Globus pallidus (tissue), 1 donor: ENCODE measurements at regions not wholly inside any gene's neighbourhood (a gene's known extent, or its start where the extent isn't known, plus 50 kb on each side); places are given as distances from the start of the nearest gene placed in this dataset.

ENCODE experiments used
- DNase-seq: peaks from one replicate; pipeline ENCODE4 v3.0.0-alpha.2; 2015; ENCODE audit warnings: low spot score

DNA sequence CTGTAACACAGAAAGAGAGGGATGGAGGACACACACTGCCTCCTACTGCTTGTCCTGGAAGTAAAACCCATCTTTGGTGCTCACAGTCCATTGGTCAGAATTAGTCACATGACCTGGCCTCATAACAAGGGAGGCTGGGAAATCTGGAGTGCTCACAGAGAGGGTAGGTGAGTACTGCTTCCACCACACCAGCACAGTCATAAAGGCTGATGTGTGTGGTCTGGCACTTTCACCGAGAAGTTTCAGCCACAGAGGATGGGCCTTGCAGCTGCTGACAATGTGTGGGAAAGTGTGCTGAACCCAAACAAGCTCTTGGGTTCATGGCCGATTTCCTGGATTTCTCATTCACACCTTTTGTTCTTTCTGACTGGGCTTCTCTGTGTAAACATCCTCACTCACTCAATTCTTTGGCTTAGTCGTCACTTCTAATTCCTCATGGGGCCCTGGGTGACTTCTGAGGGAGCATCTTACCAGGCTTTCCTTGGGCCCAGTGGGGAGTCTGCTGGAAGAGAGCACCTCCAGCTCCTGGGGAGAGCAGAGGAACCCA is 100.7 kb downstream of the ASB7 start:
- no peak for DNase-seq

DNA sequence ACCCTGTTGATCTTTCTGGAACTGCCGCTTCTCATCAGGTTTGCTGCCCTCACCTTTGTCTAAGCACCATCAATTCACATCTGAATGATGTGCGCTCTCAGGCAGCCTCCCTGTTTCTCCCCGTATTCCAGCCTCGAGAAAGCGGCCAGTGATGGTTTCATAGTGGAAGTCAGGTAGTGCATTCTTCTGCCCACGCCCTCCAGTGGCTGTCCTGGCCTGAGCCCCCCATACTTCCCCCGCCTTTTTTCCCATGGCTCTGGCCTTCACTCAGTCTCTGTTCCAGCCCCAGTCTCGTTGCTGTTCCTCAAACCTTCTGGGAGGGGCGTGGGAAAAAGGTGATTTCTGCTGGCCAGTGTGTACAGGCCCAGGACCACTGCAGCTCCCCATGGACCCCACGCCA is 101.3 kb downstream of the ASB7 start:
- no peak for DNase-seq

DNA sequence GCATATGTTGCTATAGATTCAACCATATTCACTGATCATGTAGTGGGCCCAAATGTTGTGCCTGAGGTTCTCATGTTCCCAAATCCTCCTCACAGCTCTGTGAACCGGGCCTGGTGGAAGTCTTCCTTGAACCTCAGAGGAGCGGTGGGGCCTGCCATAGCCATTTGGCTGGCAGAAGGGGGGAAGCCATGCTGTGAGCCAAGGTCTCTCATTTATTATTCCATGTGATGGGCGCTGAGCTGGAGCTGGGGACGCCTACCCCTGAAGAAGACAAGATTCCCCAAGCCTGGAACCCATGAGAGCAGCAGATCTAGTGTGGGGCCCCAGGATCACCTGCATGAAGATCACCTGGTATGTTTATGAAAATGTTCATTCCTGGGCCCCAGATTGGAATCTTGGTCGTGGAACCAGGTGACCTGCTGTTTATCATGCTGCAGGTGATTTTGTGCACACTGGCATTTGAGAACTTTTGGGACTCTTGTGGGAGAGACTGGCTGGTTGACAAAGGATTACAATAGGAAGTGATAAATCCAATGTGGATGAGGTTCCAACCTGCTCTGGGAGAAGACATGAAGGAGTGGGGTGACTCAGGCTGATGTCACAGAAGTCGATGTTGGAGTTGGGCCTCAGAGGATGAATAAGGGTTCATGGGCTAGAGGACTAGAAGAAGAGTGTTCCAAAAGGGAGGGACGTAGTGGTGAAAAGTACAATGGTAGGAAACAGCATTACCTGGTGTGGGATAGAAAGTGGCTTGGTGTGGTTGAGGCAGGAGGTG is 102.1 kb downstream of the ASB7 start:
- DNase-seq = no peak

DNA sequence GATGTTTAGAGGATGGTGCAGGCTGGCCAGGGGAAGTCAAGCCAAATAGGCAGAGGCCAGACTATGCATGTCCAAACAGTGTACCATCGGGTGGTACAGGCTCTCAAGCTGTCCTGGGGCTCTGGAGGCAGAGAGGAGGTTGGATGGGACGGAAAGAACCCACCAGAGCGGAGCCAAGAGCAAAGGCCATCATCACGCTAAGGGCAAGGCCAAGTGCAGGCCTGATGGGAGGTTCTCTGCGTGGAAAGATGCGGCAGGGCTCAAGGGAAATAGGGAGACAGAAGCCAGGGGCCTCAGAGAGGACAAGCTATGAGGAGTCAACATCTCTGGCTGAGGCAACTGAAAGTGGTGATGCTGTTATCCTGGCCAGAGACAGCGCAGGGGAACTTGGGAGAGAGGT is 102.7 kb downstream of the ASB7 start:
- DNase-seq = no peak

DNA sequence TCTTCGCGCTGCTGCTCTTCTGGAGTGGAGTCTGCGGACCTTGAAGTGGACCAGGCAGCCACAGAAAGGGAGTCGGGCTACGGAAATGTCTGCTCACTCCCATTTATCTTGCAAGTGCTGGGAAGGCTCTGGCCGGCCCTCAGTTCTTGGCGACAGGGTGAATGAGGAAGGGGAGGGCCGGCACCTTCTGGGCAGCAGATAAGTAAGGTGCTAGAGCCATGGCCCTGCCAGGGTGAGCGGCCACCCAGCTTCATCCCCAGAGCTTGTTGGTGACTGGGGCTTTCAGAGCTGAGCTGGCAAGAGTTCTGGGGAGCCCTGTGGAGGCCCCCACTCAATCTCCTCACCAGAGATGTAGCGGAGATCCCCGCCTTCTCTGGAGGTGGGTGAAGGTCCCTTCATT is 103.5 kb downstream of the ASB7 start:
- DNase-seq = no peak

DNA sequence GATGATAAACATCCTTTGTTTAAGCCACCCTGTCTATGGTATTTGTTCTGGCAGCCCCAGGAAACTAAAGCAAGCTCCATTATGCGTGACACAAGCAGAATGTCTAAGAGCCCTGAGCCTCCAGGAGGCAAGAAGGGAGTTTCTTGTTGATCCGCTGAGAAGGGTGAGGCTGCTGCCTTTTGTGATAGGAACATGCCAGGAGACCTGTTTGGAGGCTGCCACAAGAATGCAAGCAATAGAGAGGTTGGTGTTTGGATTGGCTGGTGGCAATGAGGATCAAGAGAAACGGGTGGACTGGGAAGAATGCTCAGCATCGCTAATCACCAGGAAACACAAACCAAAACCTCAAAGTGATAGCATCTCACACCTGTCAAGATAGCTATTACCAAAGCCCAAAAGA is 104.8 kb downstream of the ASB7 start:
- DNase-seq = no peak

DNA sequence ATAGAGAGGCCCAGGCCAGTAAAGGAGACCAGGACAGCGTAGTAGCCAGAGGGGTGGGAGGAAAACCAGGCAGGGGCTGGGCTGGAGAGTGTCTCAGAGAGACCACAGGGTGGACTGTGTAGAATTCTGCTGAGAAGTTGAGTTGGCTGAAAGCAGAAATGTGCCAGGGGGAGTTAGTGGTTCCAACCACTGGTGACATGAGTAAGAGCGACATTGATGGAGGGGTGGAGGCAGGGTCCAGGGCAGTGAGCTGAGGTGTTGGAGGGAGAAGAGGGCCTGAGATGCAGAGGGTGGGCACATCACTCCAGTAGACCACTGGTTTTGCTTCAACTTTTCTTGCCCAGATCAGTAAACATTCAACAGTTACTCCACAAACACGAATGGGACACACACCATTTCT is 106.5 kb downstream of the ASB7 start:
- DNase-seq = no peak

DNA sequence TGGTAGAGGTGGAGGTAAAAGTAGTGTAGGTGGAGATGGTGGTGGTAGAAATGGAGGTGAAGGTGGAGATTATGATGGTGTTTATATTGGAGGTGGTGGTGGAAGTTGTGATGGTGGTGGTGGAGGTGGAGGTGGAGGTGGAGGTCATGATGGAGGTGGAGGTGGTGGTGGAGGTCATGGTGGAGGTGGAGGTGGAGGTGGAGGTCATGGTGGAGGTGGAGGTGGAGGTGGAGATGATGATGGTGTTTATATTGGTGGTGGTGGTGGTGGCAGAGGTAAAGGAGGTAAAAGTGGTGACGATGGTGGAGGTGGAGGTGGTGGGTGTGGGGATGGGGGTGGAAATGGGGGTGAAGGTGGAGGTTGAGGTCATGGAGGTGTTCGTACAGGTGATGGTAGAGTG is 107.8 kb downstream of the ASB7 start:
- no peak for DNase-seq

DNA sequence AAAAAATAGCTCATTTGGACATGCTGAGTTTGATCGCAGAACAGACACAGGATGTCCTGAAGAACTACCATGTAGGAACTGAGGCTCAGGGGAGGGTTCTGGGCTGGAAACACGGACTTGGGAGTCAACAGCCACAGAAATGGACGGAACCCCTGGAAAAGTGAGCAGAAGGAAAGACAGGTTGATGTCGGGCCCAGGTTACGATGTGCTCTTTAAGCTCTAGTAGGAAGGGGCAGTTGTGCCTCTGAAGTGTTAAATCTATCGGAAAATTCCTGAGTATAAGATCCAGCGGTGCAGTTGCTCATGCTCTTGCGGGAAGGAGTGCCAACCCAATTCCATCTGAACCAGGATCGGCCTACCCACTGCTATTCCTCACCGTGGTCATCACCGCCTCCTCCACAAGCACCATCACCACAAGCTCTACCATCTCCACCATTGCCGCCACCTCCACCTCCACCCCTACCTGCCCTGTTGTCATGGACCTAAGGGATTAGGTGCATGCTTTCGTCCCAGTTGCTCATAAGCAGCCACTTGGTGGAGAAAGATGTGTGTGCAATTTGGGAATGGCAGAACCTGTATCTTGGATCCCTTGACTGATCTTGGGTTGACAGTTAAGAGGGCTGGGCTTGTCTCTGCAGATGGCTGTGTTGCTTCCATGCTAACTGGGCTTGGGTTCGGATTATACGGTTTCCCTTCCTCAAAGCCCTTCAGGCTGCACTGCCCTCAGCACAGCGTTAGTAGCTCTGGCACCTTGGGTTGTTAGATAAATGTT is 108.5 kb downstream of the ASB7 start:
- DNase-seq = no peak

DNA sequence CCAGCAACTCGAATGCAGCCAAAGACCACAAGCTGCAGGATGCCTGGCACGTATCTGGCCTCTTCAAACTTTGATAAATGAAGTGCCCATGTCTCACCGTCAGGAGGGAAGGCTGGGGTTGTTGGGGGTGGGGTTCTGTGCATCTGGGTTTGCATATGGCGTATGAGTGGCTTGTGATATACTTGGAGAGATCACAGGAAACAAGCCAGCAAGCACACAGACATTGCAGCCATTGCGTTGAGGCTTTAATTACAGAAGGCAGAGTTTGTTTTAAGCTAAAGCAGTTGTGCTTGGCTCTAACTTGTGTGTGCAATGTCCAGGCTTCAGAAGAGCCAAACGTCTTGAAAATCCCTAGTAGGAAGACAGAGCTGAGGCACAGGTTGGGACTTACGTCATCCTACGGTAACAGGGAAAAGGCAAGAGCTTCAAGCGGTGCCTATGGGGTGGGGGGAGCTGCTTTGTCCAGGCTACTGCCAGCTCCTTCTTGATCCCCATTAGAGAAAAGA is 109.2 kb downstream of the ASB7 start:
- DNase-seq = no peak

DNA sequence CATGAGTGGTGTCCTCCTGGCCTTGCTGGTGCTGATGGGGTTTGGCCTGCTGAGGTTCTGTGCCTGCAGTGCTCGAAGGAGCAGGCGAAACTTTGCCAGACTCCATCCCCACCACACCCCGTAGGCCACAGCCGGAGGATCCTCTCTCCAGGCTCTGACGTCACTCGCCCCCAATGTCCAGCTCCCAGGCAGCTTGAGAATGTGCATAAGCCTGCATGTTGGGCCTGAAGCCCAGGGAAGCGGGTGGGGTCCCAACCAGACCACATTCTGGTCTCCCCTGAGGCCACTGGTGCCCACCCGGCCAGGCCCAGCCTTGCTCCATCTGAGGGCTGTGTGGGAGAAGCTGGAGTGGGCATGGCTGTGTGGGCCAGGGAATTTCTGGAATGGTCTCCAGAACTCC is 109.8 kb downstream of the ASB7 start:
- no peak for DNase-seq

DNA sequence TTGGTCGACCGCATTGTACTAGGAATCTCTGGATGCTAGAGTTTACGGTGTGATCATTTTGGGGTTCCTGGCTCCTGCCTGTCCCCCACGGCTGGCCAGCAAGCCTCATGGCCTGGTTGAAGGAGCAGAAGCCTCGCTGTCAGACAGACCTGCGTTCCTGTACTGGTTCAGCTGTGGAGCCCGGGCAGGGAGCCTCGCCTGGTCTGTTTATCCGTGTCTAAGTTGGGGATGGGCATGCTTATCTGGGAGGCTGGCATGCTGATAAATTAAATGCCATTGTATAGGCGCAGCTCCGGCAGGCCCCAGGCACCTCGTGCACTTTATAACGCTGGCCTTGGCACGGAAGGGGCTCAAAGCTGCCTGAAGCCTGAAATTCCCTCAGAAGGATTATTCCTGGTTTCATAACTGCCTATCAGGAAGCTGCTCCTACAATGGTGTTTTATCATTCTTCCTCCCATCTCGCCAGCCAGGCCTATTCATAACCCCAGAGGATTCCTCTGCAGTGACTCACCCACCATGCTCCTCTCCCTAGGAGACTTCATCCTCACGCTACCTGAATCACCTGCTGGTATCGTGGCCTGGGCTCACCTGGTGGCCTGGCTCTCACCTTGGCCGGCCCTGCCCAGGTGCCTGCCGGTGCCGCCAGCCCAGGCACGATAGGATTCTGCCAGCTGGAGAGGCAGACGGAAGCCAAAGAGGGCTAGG is 110.9 kb downstream of the ASB7 start:
- DNase-seq = no peak

DNA sequence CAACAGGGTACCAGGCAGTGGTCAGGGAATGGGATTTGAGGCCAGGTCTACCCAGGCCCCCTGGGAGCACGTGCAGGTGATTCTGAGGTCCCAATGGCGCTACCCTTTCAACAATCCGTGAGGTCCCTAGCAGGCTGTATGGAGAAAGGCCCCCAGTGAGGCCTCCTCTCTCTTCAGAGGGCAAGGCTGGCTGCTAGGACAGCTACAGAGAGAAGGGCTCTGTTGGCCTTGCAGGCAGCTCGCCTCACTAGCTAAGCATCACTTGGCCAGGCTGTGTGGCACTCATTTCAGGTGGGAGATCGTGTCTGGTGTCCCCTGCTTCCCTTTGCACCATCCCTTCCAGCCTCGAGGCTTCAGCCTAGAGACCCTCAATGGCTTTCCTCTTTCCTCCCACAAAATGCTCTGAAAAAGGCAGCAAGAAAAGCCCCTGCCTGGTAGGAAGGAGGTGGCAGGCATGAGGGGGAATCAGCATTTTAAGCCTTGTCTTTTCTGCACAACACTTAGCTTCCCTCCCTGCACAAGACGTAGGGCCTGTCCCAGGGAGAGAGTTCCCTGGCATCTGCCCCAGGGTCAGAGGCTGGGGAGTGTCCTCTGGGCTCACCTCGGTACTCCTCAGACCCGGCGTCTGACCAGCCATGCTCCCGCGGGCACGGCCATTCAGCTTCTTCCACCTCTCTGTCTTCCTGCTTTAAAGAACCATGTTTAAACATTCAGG is 111.8 kb downstream of the ASB7 start:
- no peak for DNase-seq

DNA sequence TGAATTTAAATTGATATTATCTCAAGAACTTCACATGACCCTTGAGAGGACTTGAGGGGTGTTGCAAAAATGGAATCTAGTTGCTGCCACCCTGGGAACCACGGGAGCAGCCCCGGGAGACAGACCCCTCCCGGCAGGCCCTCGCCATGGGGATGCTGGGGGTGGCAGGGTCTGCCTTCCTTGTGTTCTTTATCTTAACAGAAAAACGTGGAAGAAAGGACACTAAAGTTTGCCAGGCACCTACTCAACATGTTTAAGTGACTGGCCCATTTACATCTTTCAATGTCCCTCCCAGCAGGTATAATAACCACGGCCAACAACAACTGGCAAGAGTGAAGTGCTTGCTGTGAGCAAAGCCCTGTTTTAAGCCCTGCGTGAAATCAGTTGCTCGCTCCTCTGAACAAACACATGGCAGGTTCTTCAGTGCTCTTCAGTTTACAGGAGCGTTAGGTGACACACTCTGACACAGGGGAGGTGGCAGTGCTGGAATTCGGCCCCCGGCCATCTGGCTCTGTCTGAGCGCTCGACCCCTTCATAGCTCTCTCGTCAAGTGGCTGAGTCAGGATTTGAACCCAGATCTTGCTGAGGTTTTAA is 112.5 kb downstream of the ASB7 start:
- DNase-seq = no peak

DNA sequence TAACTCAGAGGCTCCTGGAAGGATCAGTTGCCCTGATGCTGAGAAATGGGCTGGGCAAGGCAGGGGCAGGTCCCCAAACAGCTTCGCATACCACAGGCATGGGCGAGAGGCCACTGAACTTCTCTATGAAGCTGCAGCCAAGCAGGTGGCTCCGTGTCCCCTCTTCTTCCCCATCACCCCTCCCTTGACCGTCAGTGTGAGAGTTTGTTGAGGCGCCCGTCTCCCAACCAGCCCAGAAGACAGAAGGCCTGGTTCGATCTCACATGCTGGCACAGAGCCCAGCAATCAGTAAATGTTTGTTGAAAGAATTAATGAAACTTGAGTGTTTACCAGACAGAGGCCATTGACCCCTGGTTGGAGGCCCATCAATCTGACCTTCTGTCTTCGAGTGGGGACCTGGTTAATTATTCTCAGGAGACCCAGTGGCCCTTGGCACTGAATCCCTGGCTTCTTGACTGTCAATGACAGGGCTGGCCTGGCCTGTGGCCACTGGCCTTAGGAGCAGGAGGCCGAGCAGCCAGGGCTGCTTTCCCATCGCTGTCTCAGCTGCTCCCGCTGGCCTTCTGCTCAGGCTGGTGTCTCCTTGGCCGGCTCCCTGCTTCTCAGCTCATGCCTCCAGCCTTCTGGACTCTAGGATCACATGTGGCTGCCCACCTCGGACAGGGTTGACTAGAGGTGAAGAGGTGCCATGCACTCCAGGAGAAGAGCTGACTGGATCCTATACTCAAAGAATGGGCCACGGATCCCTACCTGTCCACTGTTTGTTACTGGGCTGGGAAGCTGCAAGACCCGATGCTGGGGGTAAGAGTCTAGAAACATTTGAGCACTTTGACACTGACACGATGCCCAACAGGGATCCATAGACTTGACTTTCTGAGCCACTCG is 113.4 kb downstream of the ASB7 start:
- DNase-seq = no peak

DNA sequence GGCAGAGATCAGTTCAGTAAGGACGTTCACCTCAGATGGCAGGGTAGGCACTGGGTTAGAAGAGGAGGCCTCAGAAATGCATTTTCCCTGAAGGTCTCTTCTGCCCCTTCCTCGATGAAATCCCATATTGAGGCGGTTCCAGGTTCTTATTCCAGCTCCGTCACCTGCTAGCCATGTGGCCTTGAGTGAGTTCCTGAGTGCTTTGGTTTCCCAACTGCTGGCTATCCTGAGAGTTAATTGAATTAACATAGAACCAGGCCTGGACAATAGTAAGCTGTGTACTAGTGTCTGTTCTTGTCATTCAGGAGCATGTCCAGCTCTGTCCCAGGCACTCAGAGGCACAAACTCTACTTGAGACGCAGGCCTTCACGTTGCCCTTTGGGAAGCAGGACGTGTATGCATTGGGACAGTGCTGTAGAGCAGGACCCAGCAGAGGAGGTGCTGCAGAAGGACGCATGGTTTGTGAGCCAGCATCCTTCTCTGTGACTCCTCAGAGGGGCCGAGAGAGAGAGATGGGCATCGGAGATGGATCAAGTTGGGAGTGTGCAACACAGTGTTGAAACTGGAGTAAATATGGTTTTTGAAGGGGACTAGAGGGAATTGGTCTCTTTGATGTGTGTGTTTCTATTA is 114.2 kb downstream of the ASB7 start:
- DNase-seq = no peak

DNA sequence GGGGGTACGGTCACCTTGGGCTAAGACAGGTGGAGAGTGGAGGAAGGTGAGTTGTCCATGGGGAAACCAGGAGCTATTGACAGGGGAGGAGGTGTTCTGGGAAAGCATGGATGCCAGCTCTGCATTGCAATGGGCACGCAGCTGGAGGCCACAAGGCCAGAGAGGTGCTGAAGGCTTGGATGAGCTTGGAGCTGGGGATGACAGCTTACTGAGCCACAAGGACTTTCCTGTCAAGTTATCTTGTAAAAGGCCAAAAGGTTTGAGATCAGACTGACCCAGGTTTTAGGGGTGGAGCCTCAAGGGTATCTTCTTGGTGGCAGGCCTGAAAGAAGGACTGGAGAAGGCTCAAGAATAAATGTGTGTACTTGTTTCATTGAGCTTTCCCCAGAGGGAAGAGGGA is 115.2 kb downstream of the ASB7 start:
- DNase-seq = no peak

DNA sequence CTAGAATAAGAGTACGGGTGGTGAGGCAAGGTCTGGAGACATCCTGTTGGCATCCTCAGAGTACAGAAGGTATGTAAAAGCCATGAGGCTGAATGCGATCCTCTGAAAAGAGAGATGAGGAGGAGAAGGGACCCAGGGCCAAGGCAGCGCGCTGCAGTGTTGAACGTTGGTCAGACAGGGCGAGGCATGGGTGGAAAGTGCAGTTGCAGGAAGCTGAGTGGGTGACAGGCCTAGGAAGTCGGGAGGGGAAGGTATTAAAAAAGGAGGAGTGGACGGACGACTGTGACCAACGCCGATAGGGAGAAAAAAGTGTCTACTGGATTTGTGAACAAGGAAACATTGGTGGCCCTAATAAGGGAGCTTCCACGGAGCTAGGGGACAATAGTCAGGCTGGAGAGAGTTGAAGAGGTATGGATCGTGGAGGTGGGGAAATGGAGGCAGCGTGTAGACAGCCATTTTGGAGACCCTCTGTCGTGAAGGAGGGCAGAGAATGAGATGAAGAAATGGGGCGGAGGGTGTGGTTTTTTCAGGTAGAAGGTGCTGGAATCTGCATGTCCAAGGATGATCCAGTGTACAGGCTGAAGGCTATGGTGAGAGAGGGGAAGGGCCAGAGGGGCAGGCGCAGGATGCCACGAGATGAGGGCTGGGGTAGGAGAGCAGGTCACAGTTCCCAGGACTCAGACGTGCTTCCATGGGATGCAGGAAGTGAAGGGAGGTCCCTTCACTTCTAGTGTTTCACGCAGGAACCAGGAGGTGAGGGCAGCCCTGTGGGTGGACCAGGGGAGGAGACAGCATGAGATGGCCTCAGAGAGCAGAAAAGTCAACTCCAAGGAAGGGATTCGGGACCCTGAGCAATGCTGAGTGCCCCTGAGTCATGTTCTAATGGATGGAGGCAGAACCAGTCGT is 115.9 kb downstream of the ASB7 start:
- DNase-seq = no peak

DNA sequence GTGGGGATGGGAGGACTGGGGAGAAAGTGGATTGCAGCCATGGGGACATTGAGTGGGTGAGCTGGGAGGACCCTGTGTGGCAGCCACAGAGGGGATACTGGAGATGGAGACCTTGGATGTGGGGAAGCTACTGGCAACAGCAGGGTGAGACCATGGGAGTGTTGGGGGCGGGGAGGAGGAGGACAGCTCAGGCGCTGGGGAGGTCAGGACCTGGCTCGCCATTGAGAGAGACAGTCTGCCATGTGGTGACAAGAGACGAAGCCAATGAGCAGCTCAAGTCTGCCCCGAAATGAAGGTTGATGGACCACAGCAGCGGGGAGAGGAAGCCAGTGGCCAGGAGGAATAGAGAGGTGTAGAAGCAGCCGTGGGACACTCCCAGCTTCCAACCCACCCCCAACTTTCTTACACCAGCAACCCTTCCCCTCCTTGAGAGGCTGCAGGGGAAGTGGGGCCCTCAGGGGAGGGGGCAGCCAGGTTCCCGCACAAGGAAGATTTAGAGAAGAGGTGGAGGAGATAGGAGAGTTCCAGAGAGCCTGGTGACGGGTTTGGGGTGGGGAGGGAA is 118.1 kb downstream of the ASB7 start:
- no peak for DNase-seq
